ENCODE measurements at regions not wholly inside any gene's neighbourhood (a gene's known extent, or its start where the extent isn't known, plus 50 kb on each side); places are given as distances from the start of the nearest gene placed in this dataset.

DNA sequence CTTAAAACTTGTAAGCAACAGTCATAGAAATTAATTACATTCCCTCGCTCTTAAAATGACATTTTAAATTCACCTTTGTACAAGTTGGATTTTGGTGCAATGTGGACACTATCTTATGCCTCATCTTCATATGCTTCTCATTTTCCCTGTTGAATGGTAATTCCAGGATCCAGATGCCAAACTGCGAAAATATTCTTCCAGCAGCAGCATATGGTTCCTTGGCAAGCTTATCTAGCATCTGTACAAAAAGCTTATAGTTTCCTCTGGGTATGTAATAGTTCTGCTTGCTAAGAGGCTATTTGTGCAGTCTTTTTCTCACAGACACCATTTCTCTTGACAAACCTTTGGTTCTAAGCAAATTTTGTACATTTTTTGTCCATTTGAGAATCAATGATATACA is 2079.7 kb upstream of the AGA start:
- TF ChIP-seq, protein P1, sequence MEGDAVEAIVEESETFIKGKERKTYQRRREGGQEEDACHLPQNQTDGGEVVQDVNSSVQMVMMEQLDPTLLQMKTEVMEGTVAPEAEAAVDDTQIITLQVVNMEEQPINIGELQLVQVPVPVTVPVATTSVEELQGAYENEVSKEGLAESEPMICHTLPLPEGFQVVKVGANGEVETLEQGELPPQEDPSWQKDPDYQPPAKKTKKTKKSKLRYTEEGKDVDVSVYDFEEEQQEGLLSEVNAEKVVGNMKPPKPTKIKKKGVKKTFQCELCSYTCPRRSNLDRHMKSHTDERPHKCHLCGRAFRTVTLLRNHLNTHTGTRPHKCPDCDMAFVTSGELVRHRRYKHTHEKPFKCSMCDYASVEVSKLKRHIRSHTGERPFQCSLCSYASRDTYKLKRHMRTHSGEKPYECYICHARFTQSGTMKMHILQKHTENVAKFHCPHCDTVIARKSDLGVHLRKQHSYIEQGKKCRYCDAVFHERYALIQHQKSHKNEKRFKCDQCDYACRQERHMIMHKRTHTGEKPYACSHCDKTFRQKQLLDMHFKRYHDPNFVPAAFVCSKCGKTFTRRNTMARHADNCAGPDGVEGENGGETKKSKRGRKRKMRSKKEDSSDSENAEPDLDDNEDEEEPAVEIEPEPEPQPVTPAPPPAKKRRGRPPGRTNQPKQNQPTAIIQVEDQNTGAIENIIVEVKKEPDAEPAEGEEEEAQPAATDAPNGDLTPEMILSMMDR (IDR thresholded peaks at IDR 0.05; ENCODE audit: insufficient read depth, low read depth, low read length), result no peak
- no peak for DNase-seq (ENCODE audit: low read depth)
- no peak overlapping the region for H3K4me3 ChIP-seq (ENCODE audit: low read depth, low read length)

DNA sequence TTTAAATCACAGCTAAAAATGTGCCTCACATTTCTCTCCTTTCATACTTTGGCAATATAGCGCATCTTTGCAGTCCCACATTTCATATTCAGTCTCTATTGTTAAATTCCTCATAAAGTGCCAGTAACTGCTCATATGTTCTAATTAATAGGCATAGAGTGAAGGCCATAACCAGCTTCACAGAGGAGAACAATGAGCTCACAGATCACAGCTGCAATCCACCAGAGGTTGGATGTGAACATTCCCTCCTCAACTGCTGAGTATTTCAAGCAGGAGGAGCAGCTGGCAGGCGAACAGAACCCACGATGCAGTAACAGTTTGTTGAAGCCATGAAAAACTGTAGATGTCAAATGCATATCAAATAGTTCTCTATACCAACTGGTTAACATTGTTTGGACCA is 2088.7 kb upstream of the AGA start:
- TF ChIP-seq, protein P1 (IDR thresholded peaks at IDR 0.05; ENCODE audit: insufficient read depth, low read depth, low read length), result no peak
- H3K4me3 ChIP-seq (ENCODE audit: low read depth, low read length), result no peak overlapping the region
- DNase-seq (ENCODE audit: low read depth), result no peak

DNA sequence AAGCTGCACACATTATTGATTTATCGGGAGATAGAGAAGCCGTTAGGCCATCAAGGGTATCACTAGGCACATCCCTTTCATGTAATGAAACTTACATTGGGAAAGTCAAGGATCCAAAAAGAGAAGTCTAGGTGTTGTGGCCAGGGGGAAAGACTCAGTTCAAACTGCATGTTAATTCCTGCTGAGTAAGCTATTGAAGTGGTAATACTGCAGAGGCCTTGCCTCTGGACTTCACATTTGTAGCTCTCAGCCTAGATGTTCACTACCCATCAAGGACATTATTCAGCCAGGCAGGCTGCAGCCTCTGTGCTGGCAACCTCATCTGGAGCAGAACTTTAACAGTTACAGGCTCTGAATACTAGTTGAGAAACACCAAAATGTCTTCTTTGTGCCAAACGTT is 2094.5 kb upstream of the AGA start:
- no peak for DNase-seq (ENCODE audit: low read depth)
- TF ChIP-seq, protein P1 (IDR thresholded peaks at IDR 0.05; ENCODE audit: insufficient read depth, low read depth, low read length), result no peak
- no peak overlapping the region for H3K4me3 ChIP-seq (ENCODE audit: low read depth, low read length)

DNA sequence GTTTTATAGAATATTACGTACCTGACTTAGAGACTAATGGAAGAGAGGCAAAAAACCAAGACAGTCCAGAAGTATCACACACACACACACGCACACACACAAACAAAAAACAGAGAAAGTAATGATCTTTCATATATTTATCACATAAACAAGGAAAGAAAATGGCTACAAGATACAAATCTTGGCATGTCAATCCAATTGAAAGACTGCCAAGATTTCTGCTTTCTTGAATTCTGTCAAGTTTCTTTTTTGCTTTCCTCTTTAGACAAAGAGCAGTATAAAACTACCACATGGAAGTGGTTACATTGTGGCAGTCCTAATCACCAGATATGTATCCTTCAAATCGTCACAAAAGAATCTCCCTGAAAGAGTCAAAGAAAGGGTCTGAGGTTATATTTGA is 2097.4 kb upstream of the AGA start:
- TF ChIP-seq, protein P1 (IDR thresholded peaks at IDR 0.05; ENCODE audit: insufficient read depth, low read depth, low read length), result no peak
- no peak overlapping the region for H3K4me3 ChIP-seq (ENCODE audit: low read depth, low read length)
- DNase-seq (ENCODE audit: low read depth), result no peak

DNA sequence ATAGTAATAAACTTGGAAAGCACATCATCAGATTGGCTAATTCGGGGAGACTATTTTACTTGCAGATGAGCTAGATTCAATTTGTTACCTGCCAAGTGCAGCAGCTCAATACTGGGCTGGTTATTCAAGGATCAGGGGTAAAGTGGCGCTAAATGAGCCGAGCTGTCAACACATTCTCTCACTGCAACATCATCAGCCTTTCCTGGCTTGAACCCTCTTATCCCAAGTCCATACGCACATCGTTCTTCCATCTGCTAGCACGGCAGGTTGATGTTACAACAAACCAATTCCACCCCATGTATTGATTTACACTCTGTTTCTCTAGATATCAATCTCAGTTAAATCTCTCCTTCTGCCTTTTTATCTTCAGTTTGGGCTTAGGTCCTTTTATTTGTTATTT is 2101.5 kb upstream of the AGA start:
- TF ChIP-seq, protein P1 (IDR thresholded peaks at IDR 0.05; ENCODE audit: insufficient read depth, low read depth, low read length), result no peak
- no peak for DNase-seq (ENCODE audit: low read depth)

DNA sequence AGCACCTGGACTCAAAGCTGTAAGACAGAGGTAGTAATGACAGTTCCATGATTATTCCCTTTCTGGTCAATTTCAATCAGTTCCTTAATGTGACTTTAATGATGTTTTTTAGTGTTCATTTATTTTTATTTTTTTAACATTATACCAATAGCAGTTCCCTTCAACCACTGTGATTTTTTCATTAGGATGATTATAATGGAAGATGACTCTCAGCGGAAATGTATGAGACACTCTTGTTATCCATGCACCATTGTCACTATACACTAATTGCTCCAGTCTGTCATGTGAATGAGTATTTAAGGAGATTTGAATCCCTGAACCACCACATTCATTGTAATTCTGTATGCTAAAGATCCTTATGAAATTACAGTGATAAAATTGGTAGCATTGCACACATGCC is 2102.3 kb upstream of the AGA start:
- TF ChIP-seq, protein P1 (IDR thresholded peaks at IDR 0.05; ENCODE audit: insufficient read depth, low read depth, low read length), result no peak
- H3K4me3 ChIP-seq (ENCODE audit: low read depth, low read length), result no peak overlapping the region
- no peak for DNase-seq (ENCODE audit: low read depth)

More for the DNA sequence above, 2101.5 kb upstream of the AGA start:
- no peak overlapping the region for H3K4me3 ChIP-seq (ENCODE audit: low read depth, low read length)

DNA sequence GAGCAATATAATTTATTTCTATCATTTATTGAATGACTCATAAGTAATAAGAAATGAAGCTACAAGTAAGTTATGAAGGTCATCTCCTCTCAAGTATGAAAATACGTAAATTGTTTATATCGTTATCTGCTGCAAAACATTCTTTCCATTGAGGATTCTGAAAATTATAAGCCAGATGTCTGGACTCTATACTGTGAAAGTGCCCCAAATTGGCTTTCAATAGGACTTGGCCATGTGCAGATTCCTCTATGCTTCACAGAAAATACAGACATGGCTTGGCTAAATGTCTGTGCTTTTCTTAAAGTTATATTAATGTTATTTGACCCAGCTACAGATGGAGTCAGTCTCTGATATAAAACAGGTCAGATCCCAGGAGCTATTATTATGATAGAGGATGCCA is 2109.9 kb upstream of the AGA start:
- DNase-seq (ENCODE audit: low read depth), result no peak
- TF ChIP-seq, protein P1 (IDR thresholded peaks at IDR 0.05; ENCODE audit: insufficient read depth, low read depth, low read length), result no peak
- no peak overlapping the region for H3K4me3 ChIP-seq (ENCODE audit: low read depth, low read length)
